Stomach (tissue), 4 donors: ENCODE measurements at regions not wholly inside any gene's neighbourhood (a gene's known extent, or its start where the extent isn't known, plus 50 kb on each side); places are given as distances from the start of the nearest gene placed in this dataset.
"Not testable (repeated sequence)": the region's sequence is repeated elsewhere in the genome, so short reads cannot be mapped to it uniquely, and the experiment has no call there.

Experiments
- CTCF ChIP-seq, 7 experiments: fragments of 450-650 bp in 4 of 7; fragments of 200-600 bp in 3 of 7; sonication (generic) in 3 of 7; IDR thresholded peaks; one replicate each; pipeline ENCODE4 v1.5.1; 2016 to 2019; ENCODE audit warnings: antibody characterized with exemption in 7 of 7, control low read depth in 2 of 7, mild to moderate bottlenecking in 1 of 7
- EP300 ChIP-seq: sonication (generic); formaldehyde crosslinking; IDR thresholded peaks from one replicate; pipeline ENCODE4 v1.6.1; 2017; ENCODE audit warnings: antibody characterized with exemption
- POLR2A ChIP-seq, 4 donors: fragments of 450-650 bp; IDR thresholded peaks; one replicate each; pipeline ENCODE4 v1.6.1; 2016; ENCODE audit warnings: antibody characterized with exemption in 4 of 4, control low read depth in 2 of 4, mild to moderate bottlenecking in 1 of 4, moderate library complexity in 1 of 4

- not testable (repeated sequence) for TF ChIP-seq CTCF (IDR thresholded peaks at IDR 0.05); POLR2A (IDR thresholded peaks at IDR 0.05); EP300
Measured at GRCh38 chr6:141969768-141970415, 162.8 kb upstream of the GJE1 start.
